A549 (cell line): ENCODE measurements at regions not wholly inside any gene's neighbourhood (a gene's known extent, or its start where the extent isn't known, plus 50 kb on each side); places are given as distances from the start of the nearest gene placed in this dataset.

Experiments used
- ATAC-seq, 2 experiments: fragments of 200-7000 bp in 1 of 2; fragments of >200 bp in 1 of 2; cut with Nextera tagmentation in 1 of 2; cut with Tn5 transposase in 1 of 2; 3 replicates each; pipeline versions ENCODE4 v1.8.0 to v1.9.1; 2018 to 2020; ENCODE audit warnings: mild to moderate bottlenecking in 1 of 2, moderate library complexity in 1 of 2
- CTCF ChIA-PET: fragments of 300-600 bp; sonication (Branson Sonifier 250); formaldehyde crosslinking; extraction: SDS; loops from one replicate; lab custom pipeline; 2021; ENCODE audit warnings: antibody characterized with exemption, inconsistent platforms; lab: Yijun Ruan, JAX
- POLR2A ChIA-PET: fragments of 350-600 bp; formaldehyde crosslinking; extraction: SDS; loops from one replicate; lab custom pipeline; 2021; ENCODE audit warnings: antibody characterized with exemption, inconsistent platforms; lab: Yijun Ruan, JAX
- DNase-seq, 2 experiments: peaks; one replicate each; pipeline versions ENCODE4 v3.0.0 to v3.0.0-alpha.2; 2011 to 2016; ENCODE audit warnings: low read depth in 1 of 2, low spot score in 1 of 2
- FAIRE-seq: peaks from 2 replicates; lab custom pipeline; 2011; peaks lifted over from hg19 to GRCh38; lab: Jason Lieb, UNC
- H3K27ac ChIP-seq, 2 experiments: fragments of >200 bp; sonication (Bioruptor Twin); formaldehyde crosslinking; 3 replicates each; pipeline ENCODE4 v1.5.1; 2016 to 2017
- H3K4me1 ChIP-seq: fragments of >200 bp; sonication (Bioruptor Twin); formaldehyde crosslinking; 3 replicates; pipeline ENCODE4 v1.6.1; 2016
- H3K4me2 ChIP-seq: fragments of >200 bp; sonication (Bioruptor Twin); formaldehyde crosslinking; 3 replicates; pipeline ENCODE4 v1.6.1; 2016
- H3K4me3 ChIP-seq: fragments of >200 bp; sonication (Bioruptor Twin); formaldehyde crosslinking; 3 replicates; pipeline ENCODE4 v1.5.1; 2016
- H3K9me3 ChIP-seq: fragments of >200 bp; sonication (Bioruptor Twin); formaldehyde crosslinking; 3 replicates; pipeline ENCODE4 v1.6.1; 2016
- BCL3 ChIP-seq: fragments of >200 bp; sonication (Bioruptor Twin); formaldehyde crosslinking; IDR thresholded peaks from 3 replicates; pipeline ENCODE4 v1.6.1; 2016
- CBX2 ChIP-seq: fragments of 200-600 bp; sonication (generic); IDR thresholded peaks from 2 replicates; pipeline ENCODE4 v1.6.1; 2016; ENCODE audit warnings: low read depth, mild to moderate bottlenecking, borderline replicate concordance
- CEBPB ChIP-seq, 2 experiments: fragments of >200 bp in 1 of 2; sonication (Bioruptor Twin) in 1 of 2; formaldehyde crosslinking in 1 of 2; IDR thresholded peaks; 2 replicates each; pipeline ENCODE4 v1.6.1; 2012 to 2016
- CHD2 ChIP-seq: fragments of 150-350 bp; IDR thresholded peaks from 2 replicates; pipeline ENCODE4 v1.6.1; 2014; ENCODE audit warnings: low read length; ENCODE audit not compliant: partially characterized antibody
- CHD4 ChIP-seq: fragments of 200-600 bp; sonication (generic); IDR thresholded peaks from 2 replicates; pipeline ENCODE4 v1.6.1; 2016; ENCODE audit warnings: antibody characterized with exemption, mild to moderate bottlenecking, borderline replicate concordance
- CTCF ChIP-seq: fragments of >200 bp; sonication (Bioruptor Twin); formaldehyde crosslinking; IDR thresholded peaks from 3 replicates; pipeline ENCODE4 v1.5.1; 2016
- EHF ChIP-seq: fragments of 250-450 bp; sonication (Bioruptor Pico); IDR thresholded peaks from 2 replicates; pipeline ENCODE4 v1.5.0; 2020; ENCODE audit warnings: mild to moderate bottlenecking
- FOSB ChIP-seq: fragments of 250-450 bp; sonication (Bioruptor Pico); IDR thresholded peaks from 2 replicates; pipeline ENCODE4 v1.5.0; 2020; ENCODE audit warnings: mild to moderate bottlenecking, moderate library complexity
- FOXS1 ChIP-seq: fragments of 250-450 bp; sonication (Bioruptor Pico); IDR thresholded peaks from 2 replicates; pipeline ENCODE4 v1.5.0; 2020; ENCODE audit warnings: mild to moderate bottlenecking, moderate library complexity
- HDAC2 ChIP-seq: fragments of 200-600 bp; sonication (generic); IDR thresholded peaks from 2 replicates; pipeline ENCODE4 v1.6.1; 2016
- HMGXB4 ChIP-seq: fragments of 250-450 bp; sonication (Bioruptor Pico); IDR thresholded peaks from 2 replicates; pipeline ENCODE4 v1.5.0; 2021; ENCODE audit warnings: mild to moderate bottlenecking, moderate library complexity, borderline replicate concordance
- HOXA7 ChIP-seq: fragments of 250-450 bp; sonication (Bioruptor Pico); IDR thresholded peaks from 2 replicates; pipeline ENCODE4 v1.5.0; 2020; ENCODE audit warnings: mild to moderate bottlenecking, moderate library complexity
- KDM5A ChIP-seq: fragments of 200-600 bp; sonication (generic); IDR thresholded peaks from 2 replicates; pipeline ENCODE4 v1.6.1; 2016; ENCODE audit warnings: antibody characterized with exemption, mild to moderate bottlenecking
- MAFK ChIP-seq: fragments of 450-650 bp; IDR thresholded peaks from 2 replicates; pipeline ENCODE4 v1.6.1; 2014; ENCODE audit not compliant: partially characterized antibody
- MAX ChIP-seq: IDR thresholded peaks from 2 replicates; pipeline ENCODE4 v1.6.1; 2012
- MYC ChIP-seq: IDR thresholded peaks from 2 replicates; pipeline ENCODE4 v1.6.1; 2012; ENCODE audit warnings: mild to moderate bottlenecking, inconsistent platforms, low read length, improper control_type of control experiment, borderline replicate concordance
- NFE2L2 ChIP-seq: fragments of 150-350 bp; conservative IDR thresholded peaks from 2 replicates; pipeline ENCODE4 v1.6.1; 2014; ENCODE audit warnings: low read length
- NR3C1 ChIP-seq: fragments of >200 bp; sonication (Bioruptor Twin); formaldehyde crosslinking; IDR thresholded peaks from 3 replicates; pipeline ENCODE4 v1.6.1; 2017
- RAD21 ChIP-seq, 2 experiments: fragments of >200 bp in 1 of 2; sonication (Bioruptor Twin) in 1 of 2; formaldehyde crosslinking in 1 of 2; IDR thresholded peaks in 1 of 2; conservative IDR thresholded peaks in 1 of 2; 2 replicates in 1 of 2; 3 replicates in 1 of 2; pipeline ENCODE4 v1.6.1; 2012 to 2018; ENCODE audit warnings: inconsistent platforms in 1 of 2
- RARB ChIP-seq: fragments of 250-450 bp; sonication (Bioruptor Pico); IDR thresholded peaks from 2 replicates; pipeline ENCODE4 v1.8.0; 2021; ENCODE audit warnings: mild to moderate bottlenecking, moderate library complexity
- REST ChIP-seq: fragments of 200-600 bp; sonication (generic); IDR thresholded peaks from 2 replicates; pipeline ENCODE4 v1.6.1; 2016; ENCODE audit warnings: antibody characterized with exemption, mild to moderate bottlenecking, moderate library complexity
- RNF2 ChIP-seq: fragments of 200-600 bp; sonication (generic); IDR thresholded peaks from 2 replicates; pipeline ENCODE4 v1.6.1; 2016; ENCODE audit warnings: low read depth, mild to moderate bottlenecking, antibody characterized with exemption, moderate library complexity, borderline replicate concordance
- USF2 ChIP-seq: fragments of 450-650 bp; IDR thresholded peaks from 2 replicates; pipeline ENCODE4 v1.6.1; 2014; ENCODE audit warnings: antibody characterized with exemption
- ZC3H11A ChIP-seq: fragments of 450-650 bp; IDR thresholded peaks from 2 replicates; pipeline ENCODE4 v1.6.1; 2014; ENCODE audit warnings: antibody characterized with exemption, mild to moderate bottlenecking
- ZFP36 ChIP-seq: fragments of 450-650 bp; IDR thresholded peaks from 2 replicates; pipeline ENCODE4 v1.6.1; 2014; ENCODE audit warnings: borderline replicate concordance; ENCODE audit not compliant: partially characterized antibody
- WGBS: methylation state at CpG from one replicate; pipeline ENCODE4 v1.1.6; 2017; ENCODE audit errors: missing lambda C conversion rate; 5-methylcytosine and 5-hydroxymethylcytosine counted together

GRCh38 chr5:38643616-38644015, 87.2 kb upstream of the LIFR start:
- no peak overlapping the region for H3K4me3 ChIP-seq
- ATAC-seq = no peak
- 0 out of 3 replicates have a peak, but pooled peaks cover 3% of the 10 kb centered on the region for H3K9me3 ChIP-seq
- H3K4me1 ChIP-seq = peaks cover 9% of the 10 kb centered on the region; the same call in 2 of the 3 replicates
- 87% methylated on average over 4 of the region's 4 CpGs for WGBS
- CTCF ChIA-PET = no interaction called here
- POLR2A ChIA-PET = no interaction called here
- FAIRE-seq = no peak
- TF ChIP-seq BCL3 (no peak), RAD21 (conservative IDR thresholded peaks at IDR 0.05 in 1 of 2, IDR thresholded peaks at IDR 0.05 in 1 of 2) (no peak), RARB (CRISPR knock-in tag) (no peak), EHF (CRISPR knock-in tag) (no peak), FOSB (CRISPR knock-in tag) (no peak), KDM5A (no peak), ZFP36 (no peak), NR3C1 (no peak), USF2 (no peak), RNF2 (no peak)
- no peak for DNase-seq
- no peak overlapping the region for H3K4me2 ChIP-seq
- no peak overlapping the region for H3K27ac ChIP-seq

GRCh38 chr5:38645508-38645907, 89.1 kb upstream of the LIFR start:
- ATAC-seq (no peak), DNase-seq (no peak), FAIRE-seq (no peak)
- Histone ChIP-seq H3K9me3 (0 out of 3 replicates have a peak, but pooled peaks cover 3% of the 10 kb centered on the region), H3K4me1 (peaks cover 4% of the 10 kb centered on the region; the same call in 2 of the 3 replicates), H3K4me3 (no peak overlapping the region), H3K27ac (no peak overlapping the region), H3K4me2 (no peak overlapping the region)
- no peak for TF ChIP-seq CHD2
- TF ChIP-seq FOXS1 (CRISPR knock-in tag) = no peak
- TF ChIP-seq CBX2 = no peak
- no peak for TF ChIP-seq USF2
- no peak for TF ChIP-seq RARB (CRISPR knock-in tag)
- TF ChIP-seq CEBPB (IDR thresholded peaks at IDR 0.05) = no peak
- TF ChIP-seq CTCF = no peak
- no peak for TF ChIP-seq ZFP36
- no peak for TF ChIP-seq MAX
- TF ChIP-seq NFE2L2 = no peak
- TF ChIP-seq MYC = no peak
- TF ChIP-seq HMGXB4 (CRISPR knock-in tag) = no peak
- no peak for TF ChIP-seq HOXA7
- TF ChIP-seq ZC3H11A = no peak
- no peak for TF ChIP-seq CHD4
- TF ChIP-seq REST = no peak
- TF ChIP-seq MAFK = no peak
- no peak for TF ChIP-seq RNF2
- no peak for TF ChIP-seq HDAC2
- ChIA-PET POLR2A (no interaction called here), CTCF (interaction anchor here (1.4 kb wide), 1 partner anchor 204 kb away, joined by 6 read pairs; no protein-coding TSS in a partner anchor)
